GM06990 (cell line): ENCODE measurements at regions not wholly inside any gene's neighbourhood (a gene's known extent, or its start where the extent isn't known, plus 50 kb on each side); places are given as distances from the start of the nearest gene placed in this dataset.

Experiments
- DNase-seq: peaks from one replicate; pipeline ENCODE4 v3.0.0-alpha.2; 2011; ENCODE audit not compliant: insufficient read length; ENCODE audit errors: extremely low read depth
- H3K27me3 ChIP-seq: replicated peaks from 2 replicates; pipeline ENCODE4 v1.6.0; 2011; ENCODE audit warnings: low read length; ENCODE audit not compliant: control insufficient read depth, insufficient read depth
- H3K36me3 ChIP-seq: 2 replicates; pipeline ENCODE4 v1.5.1; 2011; ENCODE audit warnings: low read length; ENCODE audit not compliant: control insufficient read depth, insufficient read depth
- H3K4me3 ChIP-seq: replicated peaks from 2 replicates; pipeline ENCODE4 v1.5.1; 2011; ENCODE audit warnings: low read depth, mild to moderate bottlenecking, control low read depth, low read length
- CTCF ChIP-seq: IDR thresholded peaks from 2 replicates; pipeline ENCODE4 v1.5.1; 2011; ENCODE audit warnings: low read length, control low read depth, mild to moderate bottlenecking, inconsistent platforms; ENCODE audit not compliant: insufficient read depth, poor library complexity, severe bottlenecking

- no peak for TF ChIP-seq CTCF
- DNase-seq: no peak
- Histone ChIP-seq H3K4me3 (peak overlapping the region; percentile 66), H3K27me3 (no peaks in the 10 kb centered on the region), H3K36me3 (no peaks in the 10 kb centered on the region)
Measured at GRCh38 chr15:92811148-92811913, 88.8 kb upstream of the CHD2 start.

GRCh38 chr15:92812271-92812670 lies 87.9 kb upstream of the CHD2 start:
- H3K4me3 ChIP-seq: no peak overlapping the region
- no peaks in the 10 kb centered on the region for H3K27me3 ChIP-seq
- DNase-seq: no peak
- H3K36me3 ChIP-seq: no peaks in the 10 kb centered on the region
- TF ChIP-seq CTCF: no peak

- Histone ChIP-seq H3K36me3 (no peaks in the 10 kb centered on the region), H3K4me3 (no peak overlapping the region), H3K27me3 (no peaks in the 10 kb centered on the region)
- DNase-seq: no peak
- no peak for TF ChIP-seq CTCF
Measured at GRCh38 chr15:92813485-92813884, 86.6 kb upstream of the CHD2 start.

- no peaks in the 10 kb centered on the region for H3K36me3 ChIP-seq
- no peaks in the 10 kb centered on the region for H3K27me3 ChIP-seq
- no peak overlapping the region for H3K4me3 ChIP-seq
- no peak for TF ChIP-seq CTCF
- DNase-seq: no peak
Measured at GRCh38 chr15:92817339-92817886, 82.7 kb upstream of the CHD2 start.

- H3K4me3 ChIP-seq: no peak overlapping the region
- no peaks in the 10 kb centered on the region for H3K36me3 ChIP-seq
- TF ChIP-seq CTCF: no peak
- no peak for DNase-seq
- no peaks in the 10 kb centered on the region for H3K27me3 ChIP-seq
Measured at GRCh38 chr15:92818651-92819277, 81.4 kb upstream of the CHD2 start.
